K562 (cell line): ENCODE measurements at regions not wholly inside any gene's neighbourhood (a gene's known extent, or its start where the extent isn't known, plus 50 kb on each side); places are given as distances from the start of the nearest gene placed in this dataset.

ENCODE experiments used
- ATAC-seq: fragments of 200-7000 bp; cut with Tn5 transposase; 3 replicates; pipeline ENCODE4 v1.9.1; 2020; ENCODE audit warnings: moderate library complexity
- BruUV-seq: library from RNA; stranded (reverse); fragments of 400-500 nt; replicated peaks from 2 replicates; lab custom pipeline; 2021; lab: Mats Ljungman, UMichigan
- CTCF ChIA-PET: fragments of 300-600 bp; formaldehyde crosslinking; extraction: SDS; loops from one replicate; lab custom pipeline; 2021; ENCODE audit warnings: low intra/inter-chr PET ratio; lab: Yijun Ruan, JAX
- POLR2A ChIA-PET: fragments of 300-600, 350-650 bp; sonication (Branson Sonifier 250); formaldehyde crosslinking; extraction: SDS; loops from one replicate; lab custom pipeline; 2021; ENCODE audit warnings: antibody characterized with exemption, inconsistent platforms; lab: Yijun Ruan, JAX
- DNase-seq, 4 experiments: peaks; one replicate each; pipeline versions ENCODE4 v3.0.0 to v3.0.0-alpha.2; 2011 to 2018; ENCODE audit warnings: low spot score in 3 of 4, mixed read lengths in 3 of 4; ENCODE audit errors: extremely low read depth in 1 of 4
- FAIRE-seq: peaks from 2 replicates; lab custom pipeline; 2011; peaks lifted over from hg19 to GRCh38; lab: Jason Lieb, UNC
- H2AFZ ChIP-seq: 2 replicates; pipeline ENCODE4 v1.6.0; 2011; ENCODE audit warnings: low read depth, low read length, control low read depth, inconsistent platforms
- H3K27ac ChIP-seq: fragments of 200-600 bp; 3 replicates; pipeline ENCODE4 v1.8.0; 2011; ENCODE audit warnings: low read depth, mild to moderate bottlenecking, control low read depth, inconsistent platforms, low read length, moderate library complexity, mixed read lengths; ENCODE audit errors: extremely low read depth
- H3K27me3 ChIP-seq, 2 experiments: fragments of 300-600 bp in 1 of 2; 2 replicates in 1 of 2; 3 replicates in 1 of 2; pipeline versions ENCODE4 v1.6.0 to v1.8.0; 2011; ENCODE audit warnings: inconsistent platforms in 2 of 2, low read length in 2 of 2, mild to moderate bottlenecking in 1 of 2, mixed read lengths in 1 of 2, moderate library complexity in 1 of 2; ENCODE audit not compliant: control insufficient read depth in 2 of 2, insufficient read depth in 2 of 2
- H3K36me3 ChIP-seq: fragments of 300-600 bp; 3 replicates; pipeline ENCODE4 v1.8.0; 2011; ENCODE audit warnings: mild to moderate bottlenecking, low read length, inconsistent platforms; ENCODE audit not compliant: control insufficient read depth, insufficient read depth
- H3K4me1 ChIP-seq, 2 experiments: fragments of 200-600 bp in 1 of 2; replicated peaks in 1 of 2; 2 replicates in 1 of 2; 3 replicates in 1 of 2; pipeline versions ENCODE4 v1.5.1 to v1.8.0; 2011; ENCODE audit warnings: inconsistent platforms in 2 of 2, low read length in 2 of 2, mild to moderate bottlenecking in 1 of 2, mixed read lengths in 1 of 2, moderate library complexity in 1 of 2; ENCODE audit not compliant: control insufficient read depth in 2 of 2, insufficient read depth in 2 of 2
- H3K4me2 ChIP-seq: 2 replicates; pipeline ENCODE4 v1.6.1; 2011; ENCODE audit warnings: low read length, control low read depth, inconsistent platforms, mixed read lengths; ENCODE audit not compliant: insufficient read depth
- H3K4me3 ChIP-seq: fragments of 200-600 bp; sonication (generic), shearing (Covaris generic); 2 replicates; pipeline ENCODE4 v1.5.1; 2016; ENCODE audit warnings: control low read depth, inconsistent platforms
- H3K79me2 ChIP-seq: fragments of 200-600 bp; 3 replicates; pipeline ENCODE4 v1.8.0; 2011; ENCODE audit warnings: low read length, inconsistent platforms; ENCODE audit not compliant: control insufficient read depth, insufficient read depth
- H3K9ac ChIP-seq, 2 experiments: 2 replicates each; pipeline versions ENCODE4 v1.6.0 to v1.6.1; 2011; ENCODE audit warnings: low read depth in 2 of 2, low read length in 2 of 2, control low read depth in 1 of 2, inconsistent platforms in 1 of 2, mild to moderate bottlenecking in 1 of 2, mixed read lengths in 1 of 2; ENCODE audit not compliant: insufficient read depth in 1 of 2
- H3K9me1 ChIP-seq: one replicate; pipeline ENCODE4 v1.6.0; 2011; ENCODE audit warnings: inconsistent platforms, mild to moderate bottlenecking, low read length, moderate library complexity; ENCODE audit not compliant: control insufficient read depth, insufficient read depth
- H3K9me3 ChIP-seq: replicated peaks from 2 replicates; pipeline ENCODE4 v1.5.1; 2011; ENCODE audit warnings: low read depth, low read length, inconsistent platforms; ENCODE audit not compliant: control insufficient read depth, insufficient read depth
- H4K20me1 ChIP-seq: replicated peaks from 2 replicates; pipeline ENCODE4 v1.6.1; 2011; ENCODE audit warnings: low read length, inconsistent platforms, mixed read lengths; ENCODE audit not compliant: control insufficient read depth, insufficient read depth
- BRCA1 ChIP-seq, 2 experiments: fragments of 450-650 bp in 1 of 2; sonication (generic) in 1 of 2; formaldehyde crosslinking in 1 of 2; IDR thresholded peaks; 2 replicates each; pipeline versions ENCODE4 v1.5.0 to v1.6.1; 2017 to 2020; ENCODE audit warnings: mild to moderate bottlenecking in 1 of 2, missing genetic modification reagents in 1 of 2
- CCAR2 ChIP-seq: fragments of 200-400 bp; formaldehyde crosslinking; IDR thresholded peaks from 2 replicates; pipeline ENCODE4 v1.6.1; 2017; ENCODE audit warnings: mild to moderate bottlenecking, low read depth, low read length
- CXXC5 ChIP-seq: fragments of 250-450 bp; sonication (Bioruptor Pico); IDR thresholded peaks from 2 replicates; pipeline ENCODE4 v1.8.0; 2022; ENCODE audit warnings: inconsistent platforms, mild to moderate bottlenecking, moderate library complexity
- IFI16 ChIP-seq: fragments of 250-450 bp; sonication (Bioruptor Pico); IDR thresholded peaks from 2 replicates; pipeline ENCODE4 v2.1.2; 2022; ENCODE audit warnings: mild to moderate bottlenecking, inconsistent platforms
- IRF2 ChIP-seq: sonication (generic); formaldehyde crosslinking; IDR thresholded peaks from 2 replicates; pipeline ENCODE4 v1.8.1; 2022; ENCODE audit warnings: mild to moderate bottlenecking, missing genetic modification reagents
- PHB ChIP-seq: fragments of 250-450 bp; sonication (Bioruptor Pico); IDR thresholded peaks from 2 replicates; pipeline ENCODE4 v1.5.0; 2021
- RBM39 ChIP-seq: fragments of 200-400 bp; formaldehyde crosslinking; optimal IDR thresholded peaks from 2 replicates; pipeline ENCODE3; 2018; ENCODE audit warnings: low read depth, low read length
- TEAD1 ChIP-seq, 2 experiments: fragments of 450-650 bp in 1 of 2; sonication (generic) in 1 of 2; formaldehyde crosslinking; IDR thresholded peaks; 2 replicates each; pipeline versions ENCODE4 v1.4.0 to v1.8.0; 2020 to 2022; ENCODE audit warnings: mild to moderate bottlenecking in 2 of 2, missing genetic modification reagents in 1 of 2
- USF1 ChIP-seq: sonication (generic); formaldehyde crosslinking; IDR thresholded peaks from 2 replicates; pipeline ENCODE4 v1.9.0; 2022; ENCODE audit warnings: mild to moderate bottlenecking, missing genetic modification reagents
- VEZF1 ChIP-seq: fragments of 200-800 bp; sonication (Bioruptor generic); IDR thresholded peaks from 2 replicates; pipeline ENCODE4 v1.6.1; 2017; ENCODE audit warnings: missing genetic modification characterization, missing compliant biosample characterization
- XRCC5 ChIP-seq: fragments of 200-400 bp; formaldehyde crosslinking; IDR thresholded peaks from 2 replicates; pipeline ENCODE4 v1.6.1; 2017; ENCODE audit warnings: low read depth, mild to moderate bottlenecking, low read length
- ZNF408 ChIP-seq: fragments of 250-450 bp; sonication (Bioruptor Pico); IDR thresholded peaks from 2 replicates; pipeline ENCODE4 v1.4.0; 2020; ENCODE audit warnings: low read depth, mild to moderate bottlenecking, moderate library complexity
- ZNF431 ChIP-seq: sonication (generic); formaldehyde crosslinking; IDR thresholded peaks from 2 replicates; pipeline ENCODE4 v1.8.0; 2022; ENCODE audit warnings: mild to moderate bottlenecking, missing genetic modification reagents
- ZNF695 ChIP-seq: fragments of 450-650 bp; formaldehyde crosslinking; IDR thresholded peaks from 2 replicates; pipeline ENCODE4 v1.4.0; 2020; ENCODE audit warnings: mild to moderate bottlenecking, moderate library complexity
- WGBS: fragments of 100-300 bp; shearing (Covaris generic); methylation state at CpG from one replicate; pipeline ENCODE4 v1.1.6; 2016; ENCODE audit warnings: low coverage, mixed read lengths; ENCODE audit not compliant: insufficient coverage; ENCODE audit errors: missing lambda C conversion rate; 5-methylcytosine and 5-hydroxymethylcytosine counted together
- in situ Hi-C: fragments of 300-500 bp; cut with MboI; formaldehyde crosslinking; loops from 4 replicates; pipeline ENCODE4 v1.15.0; 2018; ENCODE audit warnings: inconsistent platforms, mixed read lengths
- intact Hi-C: fragments of 100-400 bp; cut with micrococcal nuclease; formaldehyde crosslinking; loops from 2 replicates; pipeline ENCODE4 v1.14.2; 2022

GRCh38 chr13:65606622-65607021 lies 1623.5 kb downstream of the PCDH9 start:
- no peaks in the 10 kb centered on the region for H4K20me1 ChIP-seq
- ChIA-PET CTCF (no interaction called here), POLR2A (no interaction called here)
- no peaks in the 10 kb centered on the region for H3K27me3 ChIP-seq
- no peak overlapping the region for H3K4me2 ChIP-seq
- WGBS = 0% methylated on average over 2 of the region's 2 CpGs
- no peak for DNase-seq
- no peak overlapping the region for H3K4me3 ChIP-seq
- FAIRE-seq = no peak
- H3K27ac ChIP-seq = no peak overlapping the region
- in situ Hi-C loops (no loop called here), intact Hi-C loops (no loop called here)
- no peaks in the 10 kb centered on the region for H3K79me2 ChIP-seq
- H3K9ac ChIP-seq = no peak overlapping the region
- H3K36me3 ChIP-seq = no peaks in the 10 kb centered on the region
- BruUV-seq = no TSS peak
- no peaks in the 10 kb centered on the region for H3K4me1 ChIP-seq
- H3K9me3 ChIP-seq = no peaks in the 10 kb centered on the region
- TF ChIP-seq USF1 (CRISPR knock-in tag) (no peak), ZNF695 (no peak)
- ATAC-seq = no peak
- no peak overlapping the region for H2AFZ ChIP-seq
- H3K9me1 ChIP-seq = no peaks in the 10 kb centered on the region

- in situ Hi-C loops (no loop called here), intact Hi-C loops (no loop called here)
- no TSS peak for BruUV-seq
- FAIRE-seq (no peak), DNase-seq (no peak), ATAC-seq (no peak)
- Histone ChIP-seq H3K4me2 (no peak overlapping the region), H3K36me3 (no peaks in the 10 kb centered on the region), H3K27me3 (no peaks in the 10 kb centered on the region), H4K20me1 (no peaks in the 10 kb centered on the region), H2AFZ (no peak overlapping the region), H3K27ac (no peak overlapping the region), H3K9ac (no peak overlapping the region), H3K4me1 (no peaks in the 10 kb centered on the region), H3K4me3 (no peak overlapping the region), H3K79me2 (no peaks in the 10 kb centered on the region), H3K9me1 (no peaks in the 10 kb centered on the region), H3K9me3 (no peaks in the 10 kb centered on the region)
- CTCF ChIA-PET = no interaction called here
- POLR2A ChIA-PET = no interaction called here
- TF ChIP-seq CXXC5 (CRISPR knock-in tag) (no peak), XRCC5 (no peak), VEZF1 (no peak), BRCA1 (IDR thresholded peaks at IDR 0.05) (no peak), BRCA1 (CRISPR knock-in tag; IDR thresholded peaks at IDR 0.05) (no peak), IRF2 (CRISPR knock-in tag) (no peak), CCAR2 (no peak), IFI16 (CRISPR knock-in tag) (no peak), TEAD1 (CRISPR knock-in tag; IDR thresholded peaks at IDR 0.05) (no peak), ZNF408 (CRISPR knock-in tag) (no peak), PHB (CRISPR knock-in tag) (no peak), RBM39 (no peak), ZNF431 (CRISPR knock-in tag) (no peak)
Measured at GRCh38 chr13:65605396-65605795, 1624.7 kb downstream of the PCDH9 start.
